ENCODE measurements at regions not wholly inside any gene's neighbourhood (a gene's known extent, or its start where the extent isn't known, plus 50 kb on each side); places are given as distances from the start of the nearest gene placed in this dataset.

DNA sequence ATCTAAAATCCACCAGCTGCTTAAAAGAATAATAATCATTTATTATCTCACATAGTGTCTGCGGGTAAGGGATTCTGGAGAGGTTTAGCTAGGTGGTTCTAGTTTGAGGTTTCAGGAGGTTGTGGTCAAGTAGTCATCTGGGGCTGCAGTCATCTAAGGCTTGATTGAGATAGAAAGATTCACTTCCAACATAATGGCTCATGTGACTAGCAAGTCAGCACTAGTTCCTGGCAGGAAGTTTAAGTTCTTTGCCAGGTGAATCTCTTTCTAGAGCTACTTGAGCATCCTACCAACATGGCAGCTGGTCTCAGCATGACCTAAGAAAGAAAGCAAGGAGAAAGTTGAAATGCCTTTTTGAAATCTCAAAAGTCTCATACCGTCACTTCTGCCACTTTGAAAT, 128.8 kb downstream of the EDN1 start:
- Mint-ChIP-seq H3K4me3 (no peak overlapping the region), H3K27me3 (no peaks in the 10 kb centered on the region), H3K9me3 (ENCODE audit: insufficient read depth) (no peaks in the 10 kb centered on the region), H3K27ac (no peak overlapping the region), H3K4me1 (no peaks in the 10 kb centered on the region)
- TF ChIP-seq, protein P1, sequence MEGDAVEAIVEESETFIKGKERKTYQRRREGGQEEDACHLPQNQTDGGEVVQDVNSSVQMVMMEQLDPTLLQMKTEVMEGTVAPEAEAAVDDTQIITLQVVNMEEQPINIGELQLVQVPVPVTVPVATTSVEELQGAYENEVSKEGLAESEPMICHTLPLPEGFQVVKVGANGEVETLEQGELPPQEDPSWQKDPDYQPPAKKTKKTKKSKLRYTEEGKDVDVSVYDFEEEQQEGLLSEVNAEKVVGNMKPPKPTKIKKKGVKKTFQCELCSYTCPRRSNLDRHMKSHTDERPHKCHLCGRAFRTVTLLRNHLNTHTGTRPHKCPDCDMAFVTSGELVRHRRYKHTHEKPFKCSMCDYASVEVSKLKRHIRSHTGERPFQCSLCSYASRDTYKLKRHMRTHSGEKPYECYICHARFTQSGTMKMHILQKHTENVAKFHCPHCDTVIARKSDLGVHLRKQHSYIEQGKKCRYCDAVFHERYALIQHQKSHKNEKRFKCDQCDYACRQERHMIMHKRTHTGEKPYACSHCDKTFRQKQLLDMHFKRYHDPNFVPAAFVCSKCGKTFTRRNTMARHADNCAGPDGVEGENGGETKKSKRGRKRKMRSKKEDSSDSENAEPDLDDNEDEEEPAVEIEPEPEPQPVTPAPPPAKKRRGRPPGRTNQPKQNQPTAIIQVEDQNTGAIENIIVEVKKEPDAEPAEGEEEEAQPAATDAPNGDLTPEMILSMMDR (IDR thresholded peaks at IDR 0.05), result no peak
- no peak for TF ChIP-seq EZH2 (IDR thresholded peaks at IDR 0.05; ENCODE audit: borderline replicate concordance, insufficient read depth, low read depth, low read length, poor library complexity, severe bottlenecking)
- CTCF ChIA-PET, result no interaction called here
- Histone ChIP-seq H4K20me1 (ENCODE audit: control insufficient read depth, insufficient read depth, low read length, poor library complexity, severe bottlenecking) (no peaks in the 10 kb centered on the region), H3K9ac (ENCODE audit: low read length) (no peak overlapping the region), H3K4me1 (ENCODE audit: control insufficient read depth in 2 of 2, insufficient read depth in 2 of 2, low read length in 2 of 2) (no peaks in the 10 kb centered on the region), H3K4me2 (replicated peaks; ENCODE audit: low read depth, low read length, poor library complexity, severe bottlenecking) (no peak overlapping the region), H3K36me3 (replicated peaks in 1 of 2; ENCODE audit: control extremely low read depth in 1 of 2, control insufficient read depth in 1 of 2, extremely low read depth in 1 of 2, insufficient read depth in 2 of 2, low read length in 1 of 2) (no peaks in the 10 kb centered on the region), H3K27ac (ENCODE audit: low read length in 2 of 2) (no peak overlapping the region), H3K27me3 (replicated peaks in 1 of 4; ENCODE audit: control extremely low read depth in 1 of 4, control insufficient read depth in 3 of 4, insufficient read depth in 4 of 4, low read length in 3 of 4) (no peaks in the 10 kb centered on the region), H3K9me3 (ENCODE audit: control extremely low read depth in 1 of 3, control insufficient read depth in 2 of 3, insufficient read depth in 1 of 3, low read length in 2 of 3) (no peaks in the 10 kb centered on the region), H2AFZ (ENCODE audit: insufficient read depth, low read depth, low read length, poor library complexity, severe bottlenecking) (no peak overlapping the region), H3K4me3 (ENCODE audit: control extremely low read depth in 1 of 5, extremely low read depth in 1 of 5, insufficient read depth in 1 of 5, low read depth in 2 of 5, low read length in 4 of 5) (no peak overlapping the region), H3K79me2 (ENCODE audit: control insufficient read depth, insufficient read depth, low read length) (no peaks in the 10 kb centered on the region)
- POLR2A ChIA-PET, result no interaction called here
- ATAC-seq (ENCODE audit: low read depth) (no peak), DNase-seq (no peak)
- no CpG with 5 or more reads among the region's 2 CpGs for WGBS (ENCODE audit: insufficient coverage)
- intact Hi-C loops (cut with micrococcal nuclease), result no loop called here

GRCh38 chr6:12419631-12420272, 129.6 kb downstream of the EDN1 start:
- Mint-ChIP-seq H3K27me3 (no peaks in the 10 kb centered on the region), H3K27ac (no peak overlapping the region), H3K4me3 (no peak overlapping the region), H3K4me1 (no peaks in the 10 kb centered on the region), H3K9me3 (ENCODE audit: insufficient read depth) (no peaks in the 10 kb centered on the region)
- Histone ChIP-seq H3K9me3 (ENCODE audit: control extremely low read depth in 1 of 3, control insufficient read depth in 2 of 3, insufficient read depth in 1 of 3, low read length in 2 of 3) (no peaks in the 10 kb centered on the region), H3K9ac (ENCODE audit: low read length) (no peak overlapping the region), H3K27ac (ENCODE audit: low read length in 2 of 2) (no peak overlapping the region), H4K20me1 (ENCODE audit: control insufficient read depth, insufficient read depth, low read length, poor library complexity, severe bottlenecking) (no peaks in the 10 kb centered on the region), H3K27me3 (replicated peaks in 1 of 4; ENCODE audit: control extremely low read depth in 1 of 4, control insufficient read depth in 3 of 4, insufficient read depth in 4 of 4, low read length in 3 of 4) (no peaks in the 10 kb centered on the region), H3K4me2 (replicated peaks; ENCODE audit: low read depth, low read length, poor library complexity, severe bottlenecking) (no peak overlapping the region), H3K36me3 (replicated peaks in 1 of 2; ENCODE audit: control extremely low read depth in 1 of 2, control insufficient read depth in 1 of 2, extremely low read depth in 1 of 2, insufficient read depth in 2 of 2, low read length in 1 of 2) (no peaks in the 10 kb centered on the region), H2AFZ (ENCODE audit: insufficient read depth, low read depth, low read length, poor library complexity, severe bottlenecking) (no peak overlapping the region), H3K4me1 (ENCODE audit: control insufficient read depth in 2 of 2, insufficient read depth in 2 of 2, low read length in 2 of 2) (no peaks in the 10 kb centered on the region), H3K4me3 (ENCODE audit: control extremely low read depth in 1 of 5, extremely low read depth in 1 of 5, insufficient read depth in 1 of 5, low read depth in 2 of 5, low read length in 4 of 5) (no peak overlapping the region), H3K79me2 (ENCODE audit: control insufficient read depth, insufficient read depth, low read length) (no peaks in the 10 kb centered on the region)
- no peak for ATAC-seq (ENCODE audit: low read depth)
- no peak for TF ChIP-seq EZH2 (IDR thresholded peaks at IDR 0.05; ENCODE audit: borderline replicate concordance, insufficient read depth, low read depth, low read length, poor library complexity, severe bottlenecking)
- TF ChIP-seq, protein P1 (IDR thresholded peaks at IDR 0.05), result no peak
- intact Hi-C loops (cut with micrococcal nuclease), result no loop called here
- WGBS (ENCODE audit: insufficient coverage), result no CpG with 5 or more reads among the region's 3 CpGs
- DNase-seq, result no peak
- CTCF ChIA-PET, result no interaction called here
- POLR2A ChIA-PET, result no interaction called here
